ENCODE measurements at regions not wholly inside any gene's neighbourhood (a gene's known extent, or its start where the extent isn't known, plus 50 kb on each side); places are given as distances from the start of the nearest gene placed in this dataset.

DNA sequence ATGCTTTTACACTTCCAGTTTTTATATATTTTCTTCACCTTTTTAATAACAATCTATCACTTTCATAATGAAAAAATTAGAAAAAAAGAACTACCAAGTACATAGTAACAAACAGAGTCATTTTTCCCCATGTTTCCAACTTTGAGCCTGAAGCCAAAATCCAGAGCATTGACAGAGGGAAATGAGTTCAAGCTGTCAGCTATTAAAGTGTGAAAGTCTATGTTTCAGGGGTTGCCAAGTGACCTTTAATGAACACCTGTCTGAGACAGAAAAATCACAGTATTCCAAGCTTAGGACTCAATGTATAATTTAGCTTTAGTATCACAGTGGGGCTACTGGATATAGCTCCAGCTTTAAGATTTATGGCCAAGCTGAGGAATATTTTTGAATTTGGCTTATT is 128.3 kb upstream of the GADL1 start:
- TF ChIP-seq EZH2 (IDR thresholded peaks at IDR 0.05; ENCODE audit: borderline replicate concordance): no peak
- TF ChIP-seq, protein P1, sequence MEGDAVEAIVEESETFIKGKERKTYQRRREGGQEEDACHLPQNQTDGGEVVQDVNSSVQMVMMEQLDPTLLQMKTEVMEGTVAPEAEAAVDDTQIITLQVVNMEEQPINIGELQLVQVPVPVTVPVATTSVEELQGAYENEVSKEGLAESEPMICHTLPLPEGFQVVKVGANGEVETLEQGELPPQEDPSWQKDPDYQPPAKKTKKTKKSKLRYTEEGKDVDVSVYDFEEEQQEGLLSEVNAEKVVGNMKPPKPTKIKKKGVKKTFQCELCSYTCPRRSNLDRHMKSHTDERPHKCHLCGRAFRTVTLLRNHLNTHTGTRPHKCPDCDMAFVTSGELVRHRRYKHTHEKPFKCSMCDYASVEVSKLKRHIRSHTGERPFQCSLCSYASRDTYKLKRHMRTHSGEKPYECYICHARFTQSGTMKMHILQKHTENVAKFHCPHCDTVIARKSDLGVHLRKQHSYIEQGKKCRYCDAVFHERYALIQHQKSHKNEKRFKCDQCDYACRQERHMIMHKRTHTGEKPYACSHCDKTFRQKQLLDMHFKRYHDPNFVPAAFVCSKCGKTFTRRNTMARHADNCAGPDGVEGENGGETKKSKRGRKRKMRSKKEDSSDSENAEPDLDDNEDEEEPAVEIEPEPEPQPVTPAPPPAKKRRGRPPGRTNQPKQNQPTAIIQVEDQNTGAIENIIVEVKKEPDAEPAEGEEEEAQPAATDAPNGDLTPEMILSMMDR (IDR thresholded peaks at IDR 0.05; ENCODE audit: poor library complexity): no peak
